NCI-H2081 (cell line): ENCODE measurements at regions not wholly inside any gene's neighbourhood (a gene's known extent, or its start where the extent isn't known, plus 50 kb on each side); places are given as distances from the start of the nearest gene placed in this dataset.

ENCODE experiments used
- DNase-seq, 2 experiments: peaks; one replicate each; lab custom pipeline; 2025; lab: John Stamatoyannopoulos, UW

GRCh38 chr22:48897645-48898370, 929.9 kb downstream of the BRD1 start:
- DNase-seq = no peak

- no peak for DNase-seq
Measured at GRCh38 chr22:48896766-48897644, 930.7 kb downstream of the BRD1 start.

GRCh38 chr22:48895831-48896765, 931.6 kb downstream of the BRD1 start:
- no peak for DNase-seq

GRCh38 chr22:48895336-48895735, 932.3 kb downstream of the BRD1 start:
- DNase-seq = no peak

- DNase-seq = no peak
Measured at GRCh38 chr22:48894804-48895250, 932.8 kb downstream of the BRD1 start.

- DNase-seq = no peak
Measured at GRCh38 chr22:48894064-48894671, 933.5 kb downstream of the BRD1 start.

- DNase-seq = no peak
Measured at GRCh38 chr22:48893288-48894063, 934.2 kb downstream of the BRD1 start.

GRCh38 chr22:48892578-48893287, 934.9 kb downstream of the BRD1 start:
- DNase-seq = no peak

GRCh38 chr22:48891688-48892577, 935.7 kb downstream of the BRD1 start:
- DNase-seq = no peak

- DNase-seq = no peak
Measured at GRCh38 chr22:48890693-48891554, 936.7 kb downstream of the BRD1 start.

GRCh38 chr22:48889887-48890692, 937.6 kb downstream of the BRD1 start:
- no peak for DNase-seq

- DNase-seq = no peak
Measured at GRCh38 chr22:48889209-48889830, 938.4 kb downstream of the BRD1 start.

GRCh38 chr22:48888466-48889208, 939.0 kb downstream of the BRD1 start:
- DNase-seq = no peak

GRCh38 chr22:48887394-48888332, 940.0 kb downstream of the BRD1 start:
- DNase-seq = no peak
